ENCODE measurements at regions not wholly inside any gene's neighbourhood (a gene's known extent, or its start where the extent isn't known, plus 50 kb on each side); places are given as distances from the start of the nearest gene placed in this dataset.

DNA sequence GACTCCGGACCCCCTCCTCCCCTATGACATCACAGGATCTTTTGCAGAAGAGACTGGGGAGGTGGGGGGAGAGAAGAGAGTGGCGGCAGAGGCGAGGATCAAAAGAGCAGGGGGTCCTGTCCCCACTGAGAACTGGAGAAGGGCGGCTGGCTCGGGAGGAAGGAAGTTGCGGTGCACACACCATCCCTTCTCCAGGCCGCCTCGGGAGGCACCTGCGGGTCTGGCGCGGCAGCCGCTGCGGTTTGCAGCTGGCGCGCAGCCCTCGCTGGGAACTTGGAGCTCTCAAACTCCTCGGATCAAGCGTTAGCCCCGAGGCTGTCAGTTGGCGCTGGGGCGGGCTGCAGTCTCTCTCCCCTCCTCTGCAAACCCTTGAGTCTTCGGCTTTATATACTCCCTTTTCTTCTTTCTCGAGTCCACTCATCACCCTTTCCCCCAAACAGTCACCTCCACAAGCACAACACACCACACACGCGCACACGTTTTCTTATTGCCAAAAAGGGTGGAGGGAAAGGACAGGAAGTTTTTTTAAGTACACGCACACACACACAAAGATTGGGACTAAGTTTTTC is 180.7 kb downstream of the TBXT start:
- DNase-seq (ENCODE audit: low spot score), result no peak

DNA sequence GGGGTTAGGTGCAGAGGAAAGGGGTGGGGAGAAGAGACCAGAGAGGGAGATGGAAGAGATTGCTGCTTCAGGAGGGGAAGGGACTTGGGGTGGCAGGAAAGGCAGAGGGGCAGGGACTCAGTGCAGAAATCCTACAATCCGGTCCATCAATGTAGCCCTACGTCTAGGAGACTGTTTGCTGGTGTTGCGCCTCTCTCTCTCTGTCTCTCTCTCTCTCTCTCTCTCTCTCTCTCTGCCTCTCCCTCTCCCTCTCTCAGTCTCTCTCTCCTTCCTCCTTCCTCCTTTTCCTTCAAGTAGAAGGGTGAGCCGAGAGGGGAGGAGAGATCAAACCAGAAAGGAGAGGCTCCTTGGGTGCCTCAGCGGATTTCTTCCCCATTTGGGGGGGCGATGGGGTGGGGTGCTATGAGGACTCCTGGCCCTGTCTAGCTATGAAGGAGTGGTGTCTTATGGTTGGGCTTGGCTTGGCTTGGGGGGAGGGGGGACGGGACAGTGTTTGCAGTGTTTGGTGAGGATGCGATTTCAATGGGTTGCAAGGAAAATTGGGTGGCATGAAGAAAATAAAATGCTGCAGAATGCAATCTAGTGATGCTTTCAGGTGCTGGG is 181.2 kb downstream of the TBXT start:
- no peak for DNase-seq (ENCODE audit: low spot score)

DNA sequence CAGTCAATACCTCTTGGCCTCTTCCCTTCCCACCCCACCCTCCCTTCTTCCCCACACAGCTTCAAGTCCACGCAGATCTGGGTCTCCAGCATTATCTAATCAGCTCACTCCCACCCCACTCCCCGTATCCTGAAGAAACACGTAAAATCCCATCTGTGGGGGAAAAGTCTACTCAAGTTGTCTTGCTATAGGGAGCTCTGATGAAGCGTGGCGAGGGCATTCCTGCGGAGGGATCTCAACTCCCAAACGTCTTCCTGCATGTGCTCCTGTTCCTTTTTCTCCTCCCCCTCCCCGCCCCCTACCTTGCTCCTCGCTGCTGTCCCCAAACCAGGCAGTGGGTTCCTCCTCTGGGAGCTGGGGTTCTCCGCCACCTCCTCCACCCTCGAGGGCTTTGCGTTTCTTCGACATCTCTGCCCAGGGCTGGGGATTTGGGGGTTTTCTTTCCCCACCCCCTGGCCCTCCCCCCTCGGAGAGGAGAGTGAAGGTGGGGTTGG is 181.8 kb downstream of the TBXT start:
- DNase-seq (ENCODE audit: low spot score), result no peak

DNA sequence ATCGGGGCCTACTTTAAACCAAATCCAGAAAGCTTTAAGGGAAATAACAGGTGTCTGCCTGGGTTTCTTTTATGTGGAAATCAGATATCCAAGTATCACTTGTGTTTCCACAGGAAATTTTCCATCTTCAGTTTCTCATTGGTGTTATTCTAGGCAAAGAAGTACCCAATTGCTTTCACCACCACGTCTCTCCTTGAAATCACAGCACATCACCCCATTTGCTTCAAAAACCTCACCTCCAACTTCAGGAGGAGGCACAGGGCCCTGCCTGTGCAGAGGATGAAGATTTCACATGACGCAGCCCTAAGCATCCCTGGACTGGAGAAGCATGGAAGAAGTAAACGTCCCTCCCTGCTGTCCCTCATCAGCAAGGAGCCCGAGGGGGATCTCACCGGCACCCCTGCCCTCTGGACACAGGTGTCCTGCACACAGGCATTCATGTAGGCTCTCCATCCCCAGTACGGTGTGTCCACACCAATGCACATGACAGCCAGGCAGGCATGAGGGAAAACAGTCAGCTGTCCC is 182.3 kb downstream of the TBXT start:
- no peak for DNase-seq (ENCODE audit: low spot score)

DNA sequence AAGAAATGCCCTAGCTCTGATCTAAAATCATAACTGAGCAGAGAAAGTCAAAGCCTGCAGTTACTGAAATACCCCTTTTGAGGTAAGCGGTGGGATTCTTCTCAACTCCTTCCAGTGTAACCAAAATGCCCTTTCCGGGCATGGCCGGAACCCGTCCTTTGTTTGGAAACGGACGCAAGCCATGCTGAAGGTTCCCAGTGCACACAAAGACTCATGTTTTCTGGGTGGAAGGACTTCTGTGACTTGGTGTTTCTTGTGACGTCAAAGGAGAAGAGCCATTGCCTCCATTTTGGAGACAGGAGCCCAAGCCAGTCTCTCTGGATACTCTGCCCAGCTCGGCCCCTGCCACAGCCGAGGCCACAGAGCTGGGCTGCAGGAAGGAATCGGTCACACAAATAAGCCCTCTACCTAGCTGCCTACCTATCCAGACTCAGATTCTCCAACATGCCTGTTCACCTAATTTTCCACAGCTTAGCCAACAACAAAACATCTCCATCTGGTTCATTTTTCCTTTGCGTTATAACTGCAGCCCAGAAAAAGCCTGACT is 182.8 kb downstream of the TBXT start:
- no peak for DNase-seq (ENCODE audit: low spot score)

DNA sequence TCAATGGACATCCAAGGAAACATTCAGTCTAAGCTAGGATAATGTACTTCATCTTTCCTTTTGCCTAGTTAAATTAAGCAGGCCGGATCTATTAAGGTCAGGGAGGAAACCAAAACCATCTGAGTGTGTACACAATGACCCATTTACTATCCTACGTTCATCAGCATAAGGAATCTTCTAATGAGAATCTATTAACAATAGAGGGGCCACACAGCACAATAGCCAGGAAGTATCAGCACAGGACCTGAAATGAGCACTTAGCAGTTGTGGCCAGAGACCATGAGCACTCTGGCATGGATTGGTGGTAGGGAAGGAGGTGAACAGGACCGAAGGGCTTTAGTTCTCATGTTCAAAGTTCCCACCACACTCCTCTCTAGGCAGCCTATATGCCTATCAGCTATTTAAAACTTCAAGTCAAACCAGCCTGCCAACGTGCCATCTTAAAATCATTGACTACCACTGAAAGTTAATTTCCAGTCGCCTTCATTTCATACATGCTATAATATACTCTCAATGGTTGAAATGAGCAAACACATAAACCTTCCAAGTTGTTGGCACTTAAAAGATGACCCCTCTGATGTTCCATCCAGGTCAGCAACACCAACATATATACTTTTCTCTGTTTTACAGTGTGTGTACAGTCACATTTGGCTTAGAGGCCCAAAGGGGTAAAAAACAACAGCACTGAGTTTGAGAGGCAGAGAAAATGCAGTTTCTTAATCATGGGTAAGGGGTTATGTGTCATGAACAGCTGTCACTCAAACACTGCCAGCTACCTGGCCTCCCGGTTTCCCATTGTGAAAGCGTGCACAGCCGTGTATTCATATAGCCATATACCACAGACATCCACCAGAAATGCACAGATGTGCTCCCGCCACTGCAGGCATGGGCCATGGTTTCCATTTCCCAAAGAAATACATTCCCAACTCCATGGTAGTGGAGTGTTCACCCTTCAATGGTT is 184.3 kb downstream of the TBXT start:
- no peak for DNase-seq (ENCODE audit: low spot score)

DNA sequence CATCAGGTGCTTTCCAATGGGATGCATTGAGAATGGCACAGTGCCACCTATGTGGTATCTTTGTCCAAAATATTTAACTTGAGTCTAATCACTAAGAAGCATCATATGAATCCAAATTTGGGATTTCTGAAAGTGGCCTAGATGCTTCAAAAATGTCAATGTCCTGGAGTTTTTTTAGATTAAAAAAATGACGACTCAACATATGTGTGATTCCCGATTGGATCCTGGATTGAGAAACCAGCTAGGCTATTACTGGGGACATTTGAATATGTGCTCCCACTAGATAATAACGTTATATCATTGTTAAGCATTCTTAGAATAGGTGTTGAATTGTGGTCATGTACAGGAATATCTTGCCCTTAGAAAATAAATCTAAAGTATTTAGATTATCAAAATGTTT is 189.2 kb downstream of the TBXT start:
- DNase-seq (ENCODE audit: low spot score), result no peak

DNA sequence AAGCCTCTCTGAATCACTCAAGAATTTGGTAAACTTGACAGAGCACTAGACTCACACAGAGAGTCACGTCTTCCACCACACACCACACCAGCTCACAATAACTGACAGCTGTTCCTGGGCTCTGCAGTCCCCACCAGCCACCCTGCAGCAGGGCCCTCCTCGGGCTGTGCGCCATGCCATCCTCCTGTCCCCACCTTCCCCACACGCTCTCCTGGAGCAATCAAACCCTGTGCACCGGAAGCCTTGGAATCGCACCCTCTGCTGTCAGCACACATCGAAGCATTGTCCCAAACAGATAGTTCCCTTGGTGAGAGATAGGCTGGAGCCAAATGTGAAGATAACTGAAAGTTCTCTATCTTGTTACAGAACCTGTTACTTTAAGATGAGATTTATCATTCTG is 191.0 kb downstream of the TBXT start:
- DNase-seq (ENCODE audit: low spot score), result no peak

DNA sequence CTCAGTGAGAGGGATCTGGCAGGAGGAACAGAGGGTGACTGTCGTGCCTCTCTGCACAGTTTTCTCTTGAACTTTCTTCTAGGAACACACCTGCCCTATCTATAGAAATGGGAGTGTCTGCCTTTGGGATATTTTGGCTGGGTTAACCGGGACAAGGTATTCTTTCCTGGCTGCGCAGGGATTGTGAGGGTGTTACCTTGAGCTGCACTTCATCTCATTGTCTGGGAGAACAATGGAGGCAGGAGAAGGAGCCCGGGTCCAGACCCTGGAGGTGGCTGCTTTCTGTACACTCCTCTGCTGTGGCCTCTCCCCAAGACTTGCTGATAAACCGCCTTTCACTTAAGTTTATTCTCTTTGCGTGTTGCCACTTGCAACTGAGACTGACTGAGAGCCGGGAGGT is 192.8 kb downstream of the TBXT start:
- no peak for DNase-seq (ENCODE audit: low spot score)

DNA sequence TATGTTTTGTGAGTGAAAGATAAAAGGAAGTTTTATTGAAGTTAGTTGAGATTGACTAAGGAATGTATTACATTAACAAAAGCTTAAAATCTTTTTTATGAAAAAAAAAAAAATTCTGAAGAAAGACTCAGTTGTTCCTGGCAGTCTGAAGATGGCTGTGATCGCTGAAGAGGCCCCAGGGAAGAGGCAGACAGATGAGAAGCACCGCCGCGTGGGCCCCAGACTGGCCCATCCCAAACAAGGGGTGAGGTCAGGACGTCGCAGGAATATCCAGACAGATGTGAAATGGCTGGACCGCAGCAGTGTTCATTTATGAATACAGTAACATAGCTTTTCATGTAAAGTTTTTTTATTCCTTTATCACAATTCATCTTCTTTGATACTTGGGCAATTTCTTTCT is 194.2 kb downstream of the TBXT start:
- DNase-seq (ENCODE audit: low spot score), result no peak

DNA sequence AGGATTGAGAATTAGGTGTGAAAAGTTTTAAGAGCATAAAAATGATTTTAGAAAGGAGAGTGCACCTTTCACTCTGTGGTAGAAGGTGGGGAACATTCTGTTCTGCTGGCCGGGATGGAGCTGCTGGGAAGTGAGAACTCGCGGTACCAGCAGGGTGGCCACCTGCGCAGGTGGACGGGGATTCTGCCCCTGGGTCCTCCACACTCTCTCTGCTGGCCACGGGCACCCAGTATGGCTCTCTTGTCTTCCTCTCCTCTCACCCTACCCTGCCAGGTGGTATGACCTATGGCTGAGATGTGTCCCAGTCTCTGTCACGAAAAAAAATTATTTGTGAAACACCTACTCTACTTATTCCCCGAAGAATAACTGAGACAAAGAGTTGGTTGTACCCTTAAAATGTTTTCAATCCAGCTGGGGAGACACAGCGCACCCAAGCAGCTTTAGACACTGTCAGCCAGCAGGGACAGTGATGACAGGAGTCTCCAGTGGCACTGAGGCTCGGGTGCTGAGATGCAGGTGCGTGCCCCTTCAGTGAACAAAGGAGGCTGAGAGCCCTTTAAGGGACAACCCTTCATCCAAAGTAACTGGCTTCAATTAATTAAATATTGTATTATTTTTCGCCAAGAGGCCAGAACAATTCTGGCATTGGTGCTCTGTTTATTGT is 195.4 kb downstream of the TBXT start:
- DNase-seq (ENCODE audit: low spot score), result no peak

DNA sequence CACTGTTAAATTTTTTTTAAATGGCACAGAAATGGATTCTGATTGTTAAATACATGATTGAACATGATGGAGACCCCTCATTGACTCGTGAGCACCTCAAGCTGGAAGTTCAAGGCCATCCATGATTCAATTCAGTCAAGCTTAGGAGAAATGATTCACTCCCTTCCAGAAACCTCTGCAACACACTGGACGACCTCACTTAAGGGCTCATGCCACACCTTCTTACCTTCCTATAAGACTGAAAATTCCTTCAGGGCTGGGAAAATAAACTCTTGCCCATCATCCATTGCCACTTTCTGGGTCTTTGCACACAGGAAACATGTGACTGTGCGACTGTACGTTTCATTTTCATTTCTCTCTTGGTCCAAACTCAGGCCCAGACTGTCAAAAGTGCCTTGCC is 196.4 kb downstream of the TBXT start:
- DNase-seq (ENCODE audit: low spot score), result no peak

DNA sequence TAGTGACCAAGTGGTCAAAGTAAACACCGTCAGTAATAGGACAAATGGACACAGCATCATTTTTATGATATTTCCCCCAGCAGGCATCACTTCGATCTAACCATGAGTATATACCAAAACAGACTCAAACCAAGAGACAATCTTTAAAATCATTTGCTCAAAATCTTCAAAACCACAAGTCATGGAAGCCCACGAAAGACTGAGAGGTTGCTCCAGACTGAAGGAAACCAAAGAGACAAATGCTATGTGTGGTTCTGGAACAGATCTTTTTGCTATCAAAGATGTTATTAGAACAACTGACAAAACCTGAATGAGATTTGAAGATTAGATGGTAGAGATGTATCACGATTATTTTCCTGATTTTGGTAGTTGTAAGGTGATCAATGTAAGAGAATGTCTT is 197.7 kb downstream of the TBXT start:
- DNase-seq (ENCODE audit: low spot score), result no peak

DNA sequence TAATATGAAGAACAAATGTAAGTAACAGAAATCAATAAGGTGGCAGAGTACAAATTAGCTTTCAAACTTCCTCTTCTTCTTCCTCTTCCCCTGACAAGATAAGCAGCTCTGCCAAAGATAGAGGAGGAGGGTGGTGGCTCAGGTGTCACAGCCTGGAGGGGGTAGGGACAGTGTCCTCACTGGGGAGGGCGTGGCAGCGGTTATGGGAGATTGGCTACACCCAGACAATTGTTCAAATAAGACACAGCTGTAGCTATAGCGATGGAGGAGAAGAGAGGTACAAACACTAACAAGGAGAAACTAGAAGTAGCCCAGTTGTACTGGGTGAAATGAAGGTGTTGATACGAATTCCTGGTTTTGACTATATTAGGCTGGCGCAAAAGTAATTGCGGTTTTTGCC is 198.5 kb downstream of the TBXT start:
- DNase-seq (ENCODE audit: low spot score), result no peak

DNA sequence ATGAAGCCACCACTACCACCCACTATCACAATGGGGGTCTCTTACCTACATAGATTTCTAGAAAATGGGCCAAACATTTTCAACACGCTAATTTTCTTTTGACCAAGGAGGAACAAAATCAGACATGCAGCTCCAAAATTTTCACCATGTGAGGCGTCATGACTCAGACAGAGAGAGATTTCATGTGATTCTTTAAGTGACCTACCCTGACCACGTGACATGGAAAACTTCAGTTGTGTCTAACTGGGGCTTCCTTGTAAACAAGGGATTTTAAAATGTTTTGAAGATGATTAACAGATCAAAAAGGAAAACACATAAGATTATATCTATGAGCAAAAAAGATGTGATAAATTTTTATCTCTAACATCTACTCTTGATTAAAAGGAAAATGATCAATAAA is 199.2 kb downstream of the TBXT start:
- no peak for DNase-seq (ENCODE audit: low spot score)

DNA sequence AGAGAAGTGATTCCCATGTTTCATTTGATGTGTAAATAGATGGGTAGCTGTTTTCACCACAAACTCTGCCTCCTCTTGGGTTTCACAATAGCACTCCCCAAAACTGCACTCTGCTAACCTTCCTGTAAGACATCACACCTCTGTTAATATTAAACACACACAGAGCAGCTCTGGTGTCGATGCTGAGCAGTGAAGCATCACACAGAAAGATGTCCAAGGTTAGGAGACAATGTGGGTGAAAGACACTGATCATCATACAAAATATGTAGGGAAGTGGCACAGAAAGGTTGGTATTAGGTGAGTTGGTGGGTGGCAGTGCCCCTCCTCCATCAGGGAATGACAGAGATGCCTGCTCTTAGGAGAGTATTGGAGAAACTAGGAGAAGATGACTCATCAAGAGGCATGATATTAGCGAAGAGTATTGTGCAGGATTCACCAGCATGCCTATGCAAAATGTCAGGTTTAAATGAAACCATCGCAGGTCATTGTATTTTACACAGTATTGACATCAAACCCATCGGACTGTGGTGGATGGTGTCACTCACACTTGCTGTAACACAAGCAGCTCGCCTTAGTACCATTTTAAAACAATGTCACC is 199.7 kb downstream of the TBXT start:
- no peak for DNase-seq (ENCODE audit: low spot score)

DNA sequence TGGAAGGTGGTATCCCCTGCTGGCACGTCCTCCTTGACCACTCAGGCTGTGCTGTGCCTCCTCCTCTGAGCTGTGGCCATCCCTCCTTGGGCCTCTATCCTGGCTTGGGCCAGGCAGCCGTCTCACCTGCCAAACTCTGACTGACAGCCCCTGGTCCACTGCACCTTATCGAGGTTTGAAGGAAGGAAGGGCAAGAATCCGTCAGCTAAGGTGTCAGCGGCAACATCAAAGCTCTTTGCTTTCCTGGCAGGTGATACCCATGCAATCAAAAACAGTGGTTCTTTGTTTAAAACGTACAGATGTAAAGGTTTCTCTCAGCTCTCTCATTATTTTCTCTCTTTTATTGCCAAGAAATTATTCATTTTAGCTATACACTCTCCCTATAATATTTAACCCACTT is 203.9 kb downstream of the TBXT start:
- no peak for DNase-seq (ENCODE audit: low spot score)

DNA sequence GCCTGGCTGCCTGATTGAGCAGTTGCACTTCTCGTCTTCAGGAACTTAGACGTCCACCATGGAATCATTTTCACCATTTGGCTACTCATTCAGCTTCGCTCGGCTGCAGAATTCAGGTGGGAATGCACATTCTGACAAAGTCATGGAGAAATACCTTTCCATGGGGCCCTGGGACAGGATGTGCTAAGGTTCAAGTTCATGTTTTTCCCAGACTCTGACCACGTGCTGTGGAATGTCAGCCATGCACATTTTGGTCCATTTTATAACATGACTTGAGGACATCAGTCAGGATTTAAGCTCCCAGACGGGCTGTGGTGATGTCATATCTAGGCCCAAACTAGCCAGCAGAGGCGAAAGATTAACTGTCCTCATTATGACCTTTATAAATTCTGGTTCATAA is 205.3 kb downstream of the TBXT start:
- DNase-seq (ENCODE audit: low spot score), result no peak

DNA sequence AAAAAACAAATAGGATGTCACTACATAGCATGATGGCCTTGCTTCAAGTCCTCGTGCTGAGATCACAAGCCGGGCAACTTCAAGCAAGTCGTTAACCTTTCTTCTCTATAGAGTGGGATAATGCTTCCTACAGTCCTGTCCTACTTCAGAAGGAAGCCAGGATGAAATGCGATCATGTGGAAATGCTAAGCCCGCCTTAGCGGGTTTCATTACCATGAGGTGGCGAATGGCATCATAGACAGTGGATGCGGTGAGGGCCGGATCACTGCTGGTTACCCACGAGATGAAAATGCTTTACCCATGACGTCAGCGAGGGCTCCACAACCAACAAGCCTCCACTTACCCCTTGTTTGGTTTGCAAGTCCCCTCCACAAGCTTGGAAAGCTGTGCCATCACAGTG is 206.4 kb downstream of the TBXT start:
- DNase-seq (ENCODE audit: low spot score), result no peak

DNA sequence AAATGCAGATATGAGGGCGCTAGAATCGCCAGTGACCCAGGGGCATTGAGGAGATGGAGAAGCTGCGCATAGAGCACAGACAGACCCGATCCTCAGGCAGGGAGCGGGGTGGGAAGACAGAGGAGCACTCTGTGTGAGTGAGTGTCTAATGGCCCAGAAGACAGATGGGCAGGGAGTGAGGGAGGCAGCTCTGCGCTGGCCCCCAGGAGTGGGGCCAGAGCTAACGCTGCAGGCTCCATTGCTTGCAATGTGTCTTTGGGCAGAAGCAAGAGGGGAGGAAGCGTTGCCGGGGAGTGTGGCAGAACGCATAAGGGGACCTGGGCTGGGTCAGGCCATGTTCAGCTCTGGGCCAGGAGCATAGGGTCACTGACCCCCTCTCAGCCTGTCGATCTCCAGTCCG is 207.0 kb downstream of the TBXT start:
- no peak for DNase-seq (ENCODE audit: low spot score)

DNA sequence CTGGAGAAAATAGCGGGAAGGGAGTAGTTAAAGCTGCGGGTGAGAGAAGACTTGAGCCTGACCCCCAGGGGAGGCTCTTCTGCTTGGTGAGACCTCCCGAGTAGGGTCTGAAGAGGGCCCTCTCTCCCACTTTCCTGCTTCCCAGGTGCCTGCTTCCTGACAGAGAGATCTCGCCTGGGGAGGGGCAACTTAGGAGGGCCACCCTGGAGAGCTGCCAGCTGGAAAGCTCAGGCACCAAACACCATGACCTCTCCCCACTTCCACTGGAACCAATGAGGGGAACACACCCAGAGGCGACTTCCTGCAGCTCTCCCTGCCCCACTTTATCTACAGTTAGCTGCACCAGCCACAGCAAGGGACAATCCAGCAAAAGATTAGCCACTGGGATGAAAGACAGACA is 208.0 kb downstream of the TBXT start:
- no peak for DNase-seq (ENCODE audit: low spot score)
